ENCODE measurements at regions not wholly inside any gene's neighbourhood (a gene's known extent, or its start where the extent isn't known, plus 50 kb on each side); places are given as distances from the start of the nearest gene placed in this dataset.

- H3K36me3 ChIP-seq (ENCODE audit: insufficient read depth, low read length) = no peaks in the 10 kb centered on the region
- H3K4me3 ChIP-seq (ENCODE audit: low read length, poor library complexity, severe bottlenecking) = no peak overlapping the region
- H3K9me2 ChIP-seq (replicated peaks; ENCODE audit: low read depth, low read length) = no peaks in the 10 kb centered on the region
- no peak overlapping the region for H3K4me2 ChIP-seq (ENCODE audit: low read depth, low read length, poor library complexity, severe bottlenecking)
- H3K79me2 ChIP-seq (ENCODE audit: insufficient read depth, low read length) = no peaks in the 10 kb centered on the region
- H3K4me1 ChIP-seq (ENCODE audit: insufficient read depth, low read length, poor library complexity, severe bottlenecking) = no peaks in the 10 kb centered on the region
- TF ChIP-seq CTCF (conservative IDR thresholded peaks at IDR 0.05; ENCODE audit: low read length) = no peak
- no peak for TF ChIP-seq EZH2phosphoT487 (IDR thresholded peaks at IDR 0.05; ENCODE audit: borderline replicate concordance)
- H3F3A ChIP-seq (ENCODE audit: low read depth) = no peaks in the 10 kb centered on the region
- no peaks in the 10 kb centered on the region for H4K20me1 ChIP-seq (ENCODE audit: insufficient read depth, low read length, poor library complexity, severe bottlenecking)
- no peak overlapping the region for H2AFZ ChIP-seq (ENCODE audit: low read length)
- no peaks in the 10 kb centered on the region for H3K27me3 ChIP-seq (ENCODE audit: insufficient read depth, low read length, poor library complexity, severe bottlenecking)
- H3K9ac ChIP-seq (ENCODE audit: low read depth, low read length, poor library complexity, severe bottlenecking) = no peak overlapping the region
- H3K9me3 ChIP-seq (ENCODE audit: insufficient read depth, low read depth, low read length) = no peaks in the 10 kb centered on the region
Measured at GRCh38 chr1:118325550-118326225, 140.7 kb upstream of the SPAG17 start.

GRCh38 chr1:118323246-118323645, 138.2 kb upstream of the SPAG17 start:
- no peaks in the 10 kb centered on the region for H4K20me1 ChIP-seq (ENCODE audit: insufficient read depth, low read length, poor library complexity, severe bottlenecking)
- H3K9me2 ChIP-seq (replicated peaks; ENCODE audit: low read depth, low read length) = no peaks in the 10 kb centered on the region
- H3K36me3 ChIP-seq (ENCODE audit: insufficient read depth, low read length) = no peaks in the 10 kb centered on the region
- H3F3A ChIP-seq (ENCODE audit: low read depth) = no peaks in the 10 kb centered on the region
- no peaks in the 10 kb centered on the region for H3K79me2 ChIP-seq (ENCODE audit: insufficient read depth, low read length)
- 0 out of 2 replicates have a peak, but pooled peaks cover 3% of the 10 kb centered on the region for H3K9me3 ChIP-seq (ENCODE audit: insufficient read depth, low read depth, low read length)
- H3K4me1 ChIP-seq (ENCODE audit: insufficient read depth, low read length, poor library complexity, severe bottlenecking) = no peaks in the 10 kb centered on the region
- no peak overlapping the region for H3K4me2 ChIP-seq (ENCODE audit: low read depth, low read length, poor library complexity, severe bottlenecking)
- H3K4me3 ChIP-seq (ENCODE audit: low read length, poor library complexity, severe bottlenecking) = no peak overlapping the region
- TF ChIP-seq EZH2phosphoT487 (IDR thresholded peaks at IDR 0.05; ENCODE audit: borderline replicate concordance) (no peak), CTCF (conservative IDR thresholded peaks at IDR 0.05; ENCODE audit: low read length) (no peak)
- H3K9ac ChIP-seq (ENCODE audit: low read depth, low read length, poor library complexity, severe bottlenecking) = no peak overlapping the region
- H2AFZ ChIP-seq (ENCODE audit: low read length) = no peak overlapping the region
- no peaks in the 10 kb centered on the region for H3K27me3 ChIP-seq (ENCODE audit: insufficient read depth, low read length, poor library complexity, severe bottlenecking)

GRCh38 chr1:118322331-118322730, 137.3 kb upstream of the SPAG17 start:
- H4K20me1 ChIP-seq (ENCODE audit: insufficient read depth, low read length, poor library complexity, severe bottlenecking) = no peaks in the 10 kb centered on the region
- H3K4me2 ChIP-seq (ENCODE audit: low read depth, low read length, poor library complexity, severe bottlenecking) = no peak overlapping the region
- no peaks in the 10 kb centered on the region for H3K79me2 ChIP-seq (ENCODE audit: insufficient read depth, low read length)
- H3K27me3 ChIP-seq (ENCODE audit: insufficient read depth, low read length, poor library complexity, severe bottlenecking) = no peaks in the 10 kb centered on the region
- no peak for TF ChIP-seq CTCF (conservative IDR thresholded peaks at IDR 0.05; ENCODE audit: low read length)
- no peak for TF ChIP-seq EZH2phosphoT487 (IDR thresholded peaks at IDR 0.05; ENCODE audit: borderline replicate concordance)
- no peaks in the 10 kb centered on the region for H3K9me2 ChIP-seq (replicated peaks; ENCODE audit: low read depth, low read length)
- H3K4me1 ChIP-seq (ENCODE audit: insufficient read depth, low read length, poor library complexity, severe bottlenecking) = no peaks in the 10 kb centered on the region
- no peak overlapping the region for H3K4me3 ChIP-seq (ENCODE audit: low read length, poor library complexity, severe bottlenecking)
- H2AFZ ChIP-seq (ENCODE audit: low read length) = no peak overlapping the region
- H3K9ac ChIP-seq (ENCODE audit: low read depth, low read length, poor library complexity, severe bottlenecking) = no peak overlapping the region
- H3K9me3 ChIP-seq (ENCODE audit: insufficient read depth, low read depth, low read length) = 0 out of 2 replicates have a peak, but pooled peaks cover 4% of the 10 kb centered on the region
- no peaks in the 10 kb centered on the region for H3F3A ChIP-seq (ENCODE audit: low read depth)
- no peaks in the 10 kb centered on the region for H3K36me3 ChIP-seq (ENCODE audit: insufficient read depth, low read length)

Measured in Loucy (cell line).